Inflammatory macrophage (primary cell): ENCODE measurements at regions not wholly inside any gene's neighbourhood (a gene's known extent, or its start where the extent isn't known, plus 50 kb on each side); places are given as distances from the start of the nearest gene placed in this dataset.

ENCODE experiments used
- DNase-seq, 2 donors: peaks; one replicate each; pipeline ENCODE4 v3.0.0-alpha.2; 2020 to 2022

GRCh38 chr4:115749404-115749803, 636.0 kb upstream of the NDST4 start:
- DNase-seq: no peak

GRCh38 chr4:115740806-115741205, 627.4 kb upstream of the NDST4 start:
- DNase-seq: no peak

GRCh38 chr4:115729739-115730266, 616.4 kb upstream of the NDST4 start:
- DNase-seq: no peak

GRCh38 chr4:115723621-115724020, 610.2 kb upstream of the NDST4 start:
- no peak for DNase-seq

- no peak for DNase-seq
Measured at GRCh38 chr4:115720611-115721010, 607.2 kb upstream of the NDST4 start.

- no peak for DNase-seq
Measured at GRCh38 chr4:115711575-115711974, 598.2 kb upstream of the NDST4 start.

- DNase-seq: no peak
Measured at GRCh38 chr4:115688961-115689360, 575.5 kb upstream of the NDST4 start.

GRCh38 chr4:115687052-115687755, 573.8 kb upstream of the NDST4 start:
- no peak for DNase-seq

- DNase-seq: no peak
Measured at GRCh38 chr4:115678425-115678941, 565.1 kb upstream of the NDST4 start.

- no peak for DNase-seq
Measured at GRCh38 chr4:115675719-115676118, 562.3 kb upstream of the NDST4 start.

- DNase-seq: no peak
Measured at GRCh38 chr4:115674485-115674884, 561.1 kb upstream of the NDST4 start.

- no peak for DNase-seq
Measured at GRCh38 chr4:115671581-115671980, 558.2 kb upstream of the NDST4 start.

- DNase-seq: no peak
Measured at GRCh38 chr4:115670930-115671329, 557.5 kb upstream of the NDST4 start.

- DNase-seq: no peak
Measured at GRCh38 chr4:115668396-115668795, 555.0 kb upstream of the NDST4 start.

- DNase-seq: no peak
Measured at GRCh38 chr4:115664285-115664684, 550.9 kb upstream of the NDST4 start.

- no peak for DNase-seq
Measured at GRCh38 chr4:115660465-115660864, 547.0 kb upstream of the NDST4 start.

GRCh38 chr4:115657991-115658650, 544.7 kb upstream of the NDST4 start:
- no peak for DNase-seq

- DNase-seq: no peak
Measured at GRCh38 chr4:115655626-115656025, 542.2 kb upstream of the NDST4 start.

GRCh38 chr4:115648786-115649185, 535.4 kb upstream of the NDST4 start:
- no peak for DNase-seq

- DNase-seq: no peak
Measured at GRCh38 chr4:115629270-115629669, 515.9 kb upstream of the NDST4 start.

- no peak for DNase-seq
Measured at GRCh38 chr4:115609631-115610030, 496.2 kb upstream of the NDST4 start.

GRCh38 chr4:115607311-115607710, 493.9 kb upstream of the NDST4 start:
- DNase-seq: no peak

- DNase-seq: no peak
Measured at GRCh38 chr4:115596265-115597001, 483.0 kb upstream of the NDST4 start.
